MCF 10A (cell line): ENCODE measurements at regions not wholly inside any gene's neighbourhood (a gene's known extent, or its start where the extent isn't known, plus 50 kb on each side); places are given as distances from the start of the nearest gene placed in this dataset.

Source experiments
- BruUV-seq: library from RNA; stranded (reverse); fragments of 400-500 nt; replicated peaks from 2 replicates; lab custom pipeline; 2021; lab: Mats Ljungman, UMichigan
- CTCF ChIA-PET: fragments of 300-600 bp; sonication (Branson Sonifier 250); formaldehyde crosslinking; extraction: SDS; loops from one replicate; lab custom pipeline; 2021; ENCODE audit warnings: antibody characterized with exemption, inconsistent platforms; lab: Yijun Ruan, JAX
- POLR2A ChIA-PET: fragments of 300-600, 350-650 bp; sonication (Branson Sonifier 250); formaldehyde crosslinking; extraction: SDS; loops from one replicate; lab custom pipeline; 2020; ENCODE audit warnings: antibody characterized with exemption, inconsistent platforms; lab: Yijun Ruan, JAX
- DNase-seq: peaks from one replicate; pipeline ENCODE4 v3.0.0-alpha.2; 2018; ENCODE audit not compliant: unreplicated experiment
- H3K27ac Mint-ChIP-seq: one replicate; pipeline ENCODE4 v1.8.0; 2022; ENCODE audit warnings: mild to moderate bottlenecking, low read depth, mixed read lengths; ENCODE audit not compliant: unreplicated experiment
- H3K27me3 Mint-ChIP-seq: one replicate; pipeline ENCODE4 v1.8.0; 2022; ENCODE audit warnings: mixed read lengths; ENCODE audit not compliant: insufficient read depth, unreplicated experiment
- H3K36me3 Mint-ChIP-seq: one replicate; pipeline ENCODE4 v1.8.0; 2022; ENCODE audit warnings: mild to moderate bottlenecking, moderate library complexity, mixed read lengths; ENCODE audit not compliant: insufficient read depth, unreplicated experiment
- H3K4me1 Mint-ChIP-seq: one replicate; pipeline ENCODE4 v1.8.0; 2022; ENCODE audit warnings: mixed read lengths; ENCODE audit not compliant: insufficient read depth, unreplicated experiment
- H3K4me3 Mint-ChIP-seq: one replicate; pipeline ENCODE4 v1.8.0; 2022; ENCODE audit warnings: mild to moderate bottlenecking, moderate library complexity, mixed read lengths; ENCODE audit not compliant: unreplicated experiment
- H3K9me3 Mint-ChIP-seq: one replicate; pipeline ENCODE4 v1.8.0; 2022; ENCODE audit warnings: mixed read lengths; ENCODE audit not compliant: unreplicated experiment
- intact Hi-C: fragments of 100-400 bp; cut with micrococcal nuclease; formaldehyde crosslinking; loops from 2 replicates; pipeline ENCODE4 v1.14.1; 2022
- TF ChIP-seq, protein P1 (sequence below): fragments of 200-600 bp; IDR thresholded peaks from one replicate; pipeline ENCODE4 v1.8.0; 2022; ENCODE audit warnings: antibody characterized with exemption, mild to moderate bottlenecking; ENCODE audit not compliant: unreplicated experiment

DNA sequence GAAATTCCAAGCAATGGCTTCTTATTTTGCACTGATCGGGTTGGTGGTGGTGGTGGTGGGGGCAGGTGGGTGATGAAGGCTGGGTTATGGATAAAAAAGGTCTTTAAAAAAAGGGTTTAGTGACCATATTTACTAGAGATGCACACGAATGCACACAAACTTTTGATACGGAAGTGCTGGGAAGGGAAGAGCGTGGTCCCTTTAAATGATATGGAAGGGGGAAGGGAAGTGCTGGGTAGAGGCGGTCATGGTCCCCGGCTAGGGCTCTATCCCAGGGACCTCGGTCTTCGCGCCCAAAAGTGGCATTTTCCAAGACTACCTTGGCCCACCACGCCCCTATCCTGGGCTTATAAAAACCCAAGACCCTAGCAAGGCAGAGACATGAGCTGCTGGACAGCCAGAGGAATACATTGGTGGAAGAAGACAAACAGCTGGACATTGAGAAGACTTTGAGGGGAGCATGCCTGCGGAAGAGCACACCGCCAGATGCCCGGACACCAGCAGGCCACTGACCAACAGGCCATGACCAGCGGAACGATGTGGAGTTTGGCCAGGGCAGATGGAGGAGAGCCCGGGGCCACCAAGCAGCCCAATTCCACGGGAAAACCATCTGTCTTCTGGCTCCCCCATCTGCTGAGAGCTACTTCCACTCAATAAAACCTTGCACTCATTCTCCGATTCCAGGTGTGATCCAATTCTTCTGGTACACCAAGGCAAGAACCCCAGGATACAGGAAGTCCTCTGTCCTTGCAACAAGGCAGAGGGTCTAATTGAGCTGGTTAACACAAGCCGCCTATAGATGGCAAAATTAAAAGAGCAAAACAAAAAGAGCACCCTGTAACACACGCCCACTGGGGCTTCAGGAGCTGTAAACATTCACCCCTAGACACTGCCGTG, 1720.2 kb downstream of the MRPL39 start:
- Mint-ChIP-seq H3K27ac (no peak overlapping the region), H3K4me1 (peaks cover 7% of the 10 kb centered on the region), H3K36me3 (peaks cover 6% of the 10 kb centered on the region), H3K9me3 (peaks cover 8% of the 10 kb centered on the region), H3K4me3 (peak overlapping the region; percentile 65), H3K27me3 (no peaks in the 10 kb centered on the region)
- DNase-seq, result no peak
- TF ChIP-seq, protein P1, sequence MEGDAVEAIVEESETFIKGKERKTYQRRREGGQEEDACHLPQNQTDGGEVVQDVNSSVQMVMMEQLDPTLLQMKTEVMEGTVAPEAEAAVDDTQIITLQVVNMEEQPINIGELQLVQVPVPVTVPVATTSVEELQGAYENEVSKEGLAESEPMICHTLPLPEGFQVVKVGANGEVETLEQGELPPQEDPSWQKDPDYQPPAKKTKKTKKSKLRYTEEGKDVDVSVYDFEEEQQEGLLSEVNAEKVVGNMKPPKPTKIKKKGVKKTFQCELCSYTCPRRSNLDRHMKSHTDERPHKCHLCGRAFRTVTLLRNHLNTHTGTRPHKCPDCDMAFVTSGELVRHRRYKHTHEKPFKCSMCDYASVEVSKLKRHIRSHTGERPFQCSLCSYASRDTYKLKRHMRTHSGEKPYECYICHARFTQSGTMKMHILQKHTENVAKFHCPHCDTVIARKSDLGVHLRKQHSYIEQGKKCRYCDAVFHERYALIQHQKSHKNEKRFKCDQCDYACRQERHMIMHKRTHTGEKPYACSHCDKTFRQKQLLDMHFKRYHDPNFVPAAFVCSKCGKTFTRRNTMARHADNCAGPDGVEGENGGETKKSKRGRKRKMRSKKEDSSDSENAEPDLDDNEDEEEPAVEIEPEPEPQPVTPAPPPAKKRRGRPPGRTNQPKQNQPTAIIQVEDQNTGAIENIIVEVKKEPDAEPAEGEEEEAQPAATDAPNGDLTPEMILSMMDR, result no peak
- BruUV-seq, result no TSS peak
- intact Hi-C loops, result no loop called here
- CTCF ChIA-PET, result no interaction called here
- POLR2A ChIA-PET, result no interaction called here

DNA sequence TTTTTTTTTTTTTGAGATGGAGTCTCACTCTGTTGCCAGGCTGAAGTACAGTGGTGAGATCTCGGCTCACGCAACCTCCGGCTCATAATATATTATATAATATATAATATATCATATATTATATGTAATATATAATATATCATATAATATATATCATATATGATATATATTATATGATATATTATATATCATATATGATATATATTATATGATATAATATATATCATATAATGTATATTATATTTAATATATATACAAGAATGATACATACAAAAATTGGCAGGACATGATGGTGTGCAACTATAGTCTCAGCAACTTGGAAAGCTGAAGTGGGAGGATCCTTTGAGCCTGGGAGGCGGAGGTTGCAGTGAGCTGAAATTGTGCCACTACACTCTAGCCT, 1725.5 kb downstream of the MRPL39 start:
- DNase-seq, result no peak
- CTCF ChIA-PET, result no interaction called here
- peaks cover under 1% of the 10 kb centered on the region for H3K36me3 Mint-ChIP-seq
- TF ChIP-seq, protein P1, result no peak
- H3K4me1 Mint-ChIP-seq, result no peaks in the 10 kb centered on the region
- no peak overlapping the region for H3K4me3 Mint-ChIP-seq
- H3K9me3 Mint-ChIP-seq, result peaks cover 4% of the 10 kb centered on the region
- POLR2A ChIA-PET, result no interaction called here
- intact Hi-C loops, result no loop called here
- no TSS peak for BruUV-seq
- no peaks in the 10 kb centered on the region for H3K27me3 Mint-ChIP-seq
- H3K27ac Mint-ChIP-seq, result no peak overlapping the region

DNA sequence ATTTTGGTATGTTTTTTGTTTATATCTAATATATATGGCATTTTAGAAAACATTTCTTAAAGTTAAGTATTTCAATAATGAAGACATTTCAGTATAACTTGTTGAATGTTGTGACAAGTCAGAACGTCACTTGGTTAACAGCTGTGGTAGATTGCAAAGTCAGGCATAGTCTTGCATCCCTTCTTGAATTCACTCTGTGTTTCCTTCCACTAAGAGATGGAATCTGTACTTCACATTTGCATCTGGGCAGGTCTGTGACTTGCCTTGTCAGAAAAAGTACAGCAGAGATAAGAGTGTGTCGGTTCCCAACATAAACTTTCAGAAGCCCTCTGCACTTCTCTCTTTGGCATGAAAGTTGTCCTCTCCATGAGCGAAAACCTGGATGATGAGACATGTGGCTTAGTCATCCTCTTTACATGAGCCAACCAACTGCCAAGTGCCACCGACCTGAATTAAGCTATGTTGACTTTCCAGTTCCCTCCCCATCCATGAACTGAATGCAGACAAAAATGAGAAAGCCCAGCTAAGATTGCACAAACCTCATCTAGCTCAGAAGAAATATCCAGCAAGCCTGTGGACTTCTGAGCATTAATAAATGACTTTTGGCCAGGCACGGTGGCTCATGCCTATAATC, 1730.2 kb downstream of the MRPL39 start:
- BruUV-seq, result no TSS peak
- Mint-ChIP-seq H3K27me3 (no peaks in the 10 kb centered on the region), H3K4me3 (no peak overlapping the region), H3K36me3 (no peaks in the 10 kb centered on the region), H3K27ac (no peak overlapping the region), H3K4me1 (peaks cover 4% of the 10 kb centered on the region), H3K9me3 (no peaks in the 10 kb centered on the region)
- POLR2A ChIA-PET, result interaction anchor here (0.9 kb wide), 1 partner anchor 10 kb away, joined by 3 read pairs; no protein-coding TSS in a partner anchor
- TF ChIP-seq, protein P1, result no peak
- intact Hi-C loops, result no loop called here
- CTCF ChIA-PET, result interaction anchor here (0.7 kb wide), 1 partner anchor 23 kb away, joined by 4 read pairs; no protein-coding TSS in a partner anchor
- DNase-seq, result peak; percentile 5

DNA sequence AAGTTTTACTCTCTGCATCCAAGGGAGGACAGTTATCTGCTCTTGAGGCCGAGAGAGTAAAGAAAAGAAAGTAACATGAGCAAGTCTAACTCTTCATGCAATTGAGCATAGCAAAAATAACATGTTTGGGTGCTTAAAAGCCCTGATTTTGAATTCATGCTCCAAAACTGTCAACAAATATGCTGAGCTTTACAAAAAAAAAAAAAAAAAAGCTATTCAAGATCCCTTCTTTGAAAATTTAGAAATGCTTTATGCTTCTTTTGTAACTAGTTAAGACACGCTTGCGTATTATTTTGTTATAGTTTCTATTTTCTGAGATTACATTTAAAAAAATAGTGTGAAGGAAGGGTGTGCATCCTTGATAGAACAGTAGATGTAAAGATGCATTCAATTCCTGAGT, 1733.0 kb downstream of the MRPL39 start:
- Mint-ChIP-seq H3K27me3 (no peaks in the 10 kb centered on the region), H3K4me3 (no peak overlapping the region), H3K36me3 (no peaks in the 10 kb centered on the region), H3K27ac (no peak overlapping the region), H3K4me1 (peaks cover 4% of the 10 kb centered on the region), H3K9me3 (no peaks in the 10 kb centered on the region)
- intact Hi-C loops, result no loop called here
- ChIA-PET POLR2A (no interaction called here), CTCF (no interaction called here)
- TF ChIP-seq, protein P1, result no peak
- no peak for DNase-seq
- BruUV-seq, result no TSS peak
